ENCODE measurements at regions not wholly inside any gene's neighbourhood (a gene's known extent, or its start where the extent isn't known, plus 50 kb on each side); places are given as distances from the start of the nearest gene placed in this dataset.
A peak's percentile ranks its signal among the peaks of the same experiment; 100 is the strongest.
"Not testable (repeated sequence)": the region's sequence is repeated elsewhere in the genome, so short reads cannot be mapped to it uniquely, and the experiment has no call there.

DNA sequence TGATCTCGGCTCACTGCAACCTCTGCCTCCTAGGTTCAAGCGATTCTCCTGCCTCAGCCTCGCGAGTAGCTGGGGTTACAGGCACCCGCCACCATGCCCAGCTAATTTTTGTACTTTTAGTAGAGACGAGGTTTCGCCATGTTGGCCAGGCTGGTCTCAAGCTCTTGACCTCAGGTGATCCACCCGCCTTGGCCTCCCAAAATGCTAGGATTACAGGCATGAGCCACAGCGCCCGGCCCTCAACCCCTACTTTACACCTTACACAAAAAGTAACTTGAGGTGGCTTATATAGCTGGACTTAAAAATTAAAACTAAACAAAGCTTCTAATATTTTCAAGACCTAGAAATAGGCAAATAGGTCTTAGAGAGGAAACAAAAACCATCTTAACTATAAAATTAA is 524.0 kb upstream of the FAM174A start:
- not testable (repeated sequence) for H3K4me1 Mint-ChIP-seq; H3K27ac Mint-ChIP-seq; H3K36me3 Mint-ChIP-seq; DNase-seq; H3K9me3 Mint-ChIP-seq; H3K4me3 Mint-ChIP-seq; ATAC-seq (ENCODE audit: low read depth in 2 of 2); H3K27me3 Mint-ChIP-seq

DNA sequence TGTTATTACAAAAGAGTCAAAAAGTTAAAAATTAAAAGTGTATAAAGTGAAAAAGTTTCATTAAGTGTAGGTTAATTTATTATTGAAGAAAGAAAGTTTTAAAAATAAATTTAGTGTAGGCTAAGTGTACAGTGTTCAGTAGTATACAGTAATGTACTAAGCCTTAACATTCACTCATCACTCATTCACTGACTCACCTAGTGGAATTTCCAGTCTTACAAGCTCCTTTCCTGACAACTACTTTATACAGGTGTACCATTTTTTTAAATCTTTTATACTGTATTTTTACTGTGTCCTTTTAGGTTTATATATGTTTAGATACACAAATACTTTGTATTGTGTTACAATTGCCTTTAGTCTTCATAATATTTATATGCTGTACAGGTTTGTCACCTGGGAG is 530.2 kb upstream of the FAM174A start:
- DNase-seq (no peak), ATAC-seq (ENCODE audit: low read depth in 2 of 2) (no peak)
- no peaks in the 10 kb centered on the region for H3K4me1 Mint-ChIP-seq
- H3K4me3 Mint-ChIP-seq = no peak overlapping the region
- H3K36me3 Mint-ChIP-seq = no peaks in the 10 kb centered on the region
- peaks cover 2 to 5% (median 4%) of the 10 kb centered on the region in 7 donors for H3K9me3 Mint-ChIP-seq
- H3K27ac Mint-ChIP-seq = peak overlapping the region in 1 of 6 donors; percentile 32
- H3K27me3 Mint-ChIP-seq = no peaks in the 10 kb centered on the region

DNA sequence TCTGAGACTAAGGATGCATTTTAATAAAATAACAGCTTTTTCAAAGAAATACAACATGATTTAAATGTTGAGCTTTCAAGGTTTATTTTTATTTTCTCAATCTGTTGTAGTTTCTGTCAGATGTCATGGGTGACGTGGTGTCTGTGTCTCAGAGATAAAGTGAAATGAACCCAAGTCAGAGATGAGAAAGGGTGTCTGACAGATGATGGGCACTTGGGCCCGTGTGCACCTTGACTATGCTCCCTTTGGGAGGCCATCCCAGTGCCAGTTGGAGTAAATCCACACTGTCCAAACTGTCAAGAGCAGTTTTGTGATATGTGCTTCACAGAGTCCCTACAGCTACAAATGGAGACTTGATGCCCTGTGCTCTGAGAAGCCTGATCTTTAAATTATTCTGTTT is 536.9 kb upstream of the FAM174A start:
- DNase-seq (no peak), ATAC-seq (ENCODE audit: low read depth in 2 of 2) (no peak)
- H3K27me3 Mint-ChIP-seq = no peaks in the 10 kb centered on the region
- no peaks in the 10 kb centered on the region for H3K36me3 Mint-ChIP-seq
- no peak overlapping the region for H3K27ac Mint-ChIP-seq
- H3K9me3 Mint-ChIP-seq = peaks cover 0 to 3% (median 1%) of the 10 kb centered on the region in 7 donors
- no peaks in the 10 kb centered on the region for H3K4me1 Mint-ChIP-seq
- no peak overlapping the region for H3K4me3 Mint-ChIP-seq

DNA sequence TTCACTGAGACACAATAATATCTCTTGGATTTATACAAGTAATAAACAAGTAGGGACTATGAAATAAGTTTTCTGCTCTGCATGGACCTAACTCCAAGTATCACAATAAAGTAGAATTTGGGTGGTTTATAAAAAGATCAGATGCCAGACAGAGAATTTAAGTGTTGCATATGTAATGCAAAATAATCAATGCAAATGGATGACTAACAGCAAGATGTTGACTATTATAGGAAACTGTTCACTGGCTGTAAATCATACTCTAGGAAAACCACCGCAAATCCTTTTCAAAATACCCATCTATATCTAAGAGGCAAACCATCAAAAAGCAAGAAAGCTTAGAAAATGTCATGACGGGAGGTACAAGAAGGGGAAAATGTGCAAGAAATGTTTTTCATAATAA is 539.8 kb upstream of the FAM174A start:
- peaks cover 0 to 2% (median 1%) of the 10 kb centered on the region in 7 donors for H3K9me3 Mint-ChIP-seq

DNA sequence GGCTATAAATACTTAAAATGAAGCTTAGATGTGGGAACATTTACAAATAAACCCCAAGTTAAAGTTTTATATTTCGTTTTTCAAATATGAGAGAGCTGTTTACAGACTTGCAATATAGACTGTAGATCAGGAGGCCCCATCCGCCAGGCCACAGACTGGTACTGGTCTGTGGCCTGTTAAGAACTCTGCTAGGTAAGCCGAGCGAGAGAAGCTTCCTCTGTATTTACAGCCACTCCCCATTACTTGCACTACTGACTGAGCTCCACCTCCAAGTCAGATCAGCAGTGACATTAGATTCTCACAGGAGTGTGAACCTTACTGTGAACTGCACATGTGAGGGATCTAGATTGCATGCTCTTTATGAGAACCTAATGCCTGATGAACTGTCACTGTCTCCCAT is 561.4 kb upstream of the FAM174A start:
- Mint-ChIP-seq H3K36me3 (no peaks in the 10 kb centered on the region), H3K27ac (no peak overlapping the region), H3K9me3 (peaks cover 0 to 1% (median 0%) of the 10 kb centered on the region in 7 donors), H3K4me1 (no peaks in the 10 kb centered on the region), H3K4me3 (no peak overlapping the region), H3K27me3 (no peaks in the 10 kb centered on the region)
- no peak for DNase-seq
- ATAC-seq (ENCODE audit: low read depth in 2 of 2) = no peak

More for the DNA sequence above, 539.8 kb upstream of the FAM174A start:
- H3K27me3 Mint-ChIP-seq = no peaks in the 10 kb centered on the region
- no peak overlapping the region for H3K27ac Mint-ChIP-seq
- H3K4me1 Mint-ChIP-seq = no peaks in the 10 kb centered on the region
- H3K4me3 Mint-ChIP-seq = no peak overlapping the region
- DNase-seq = no peak
- H3K36me3 Mint-ChIP-seq = no peaks in the 10 kb centered on the region
- ATAC-seq (ENCODE audit: low read depth in 2 of 2) = no peak

DNA sequence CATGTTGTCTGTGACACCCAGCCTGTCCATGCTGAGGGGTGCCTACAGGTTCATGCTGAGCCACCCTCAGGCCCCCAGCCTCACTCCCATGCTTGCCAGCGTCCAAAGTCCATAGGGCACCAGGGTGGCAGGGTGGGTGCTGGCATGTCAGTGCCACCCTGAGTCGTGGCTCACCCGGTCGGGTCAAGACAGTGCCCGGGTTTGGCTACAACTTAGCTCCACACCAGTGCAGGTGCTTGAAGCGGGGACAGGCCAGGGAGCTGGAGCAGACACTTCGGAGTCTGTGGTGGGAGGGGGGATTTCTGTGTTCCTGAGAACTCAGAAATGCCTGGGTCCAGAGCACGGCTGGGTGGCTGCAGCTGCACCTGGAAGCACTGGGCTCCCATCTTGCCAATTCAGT is 579.2 kb upstream of the FAM174A start:
- Mint-ChIP-seq H3K9me3 (peaks cover 0 to 9% (median 0%) of the 10 kb centered on the region in 7 donors), H3K4me3 (no peak overlapping the region), H3K4me1 (no peaks in the 10 kb centered on the region), H3K27ac (no peak overlapping the region), H3K36me3 (no peaks in the 10 kb centered on the region), H3K27me3 (no peaks in the 10 kb centered on the region)
- ATAC-seq (ENCODE audit: low read depth in 2 of 2) (no peak), DNase-seq (no peak)

DNA sequence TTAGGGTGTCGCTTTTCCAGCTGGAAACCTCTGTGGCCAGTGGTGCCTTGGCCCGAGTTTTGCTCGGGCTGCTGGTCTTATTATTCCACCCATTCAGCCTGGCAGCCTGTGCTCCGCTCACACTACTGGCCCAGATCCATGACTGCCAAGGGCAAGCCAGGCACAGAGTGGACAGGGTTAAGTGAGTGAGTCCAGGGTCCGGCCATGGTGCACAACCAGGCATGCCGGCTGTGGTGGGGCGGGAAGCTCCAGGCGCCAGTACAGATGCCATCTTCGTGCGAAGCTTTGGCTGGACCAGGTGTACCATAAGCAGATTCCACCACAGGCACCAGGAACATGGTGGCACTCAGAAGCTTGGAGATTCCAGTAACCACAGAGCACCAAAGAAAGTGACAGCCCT is 580.2 kb upstream of the FAM174A start:
- Mint-ChIP-seq H3K27ac (no peak overlapping the region), H3K4me1 (no peaks in the 10 kb centered on the region), H3K36me3 (no peaks in the 10 kb centered on the region), H3K9me3 (peaks cover 0 to 4% (median 0%) of the 10 kb centered on the region in 7 donors), H3K27me3 (no peaks in the 10 kb centered on the region), H3K4me3 (no peak overlapping the region)
- ATAC-seq (ENCODE audit: low read depth in 2 of 2) (no peak), DNase-seq (no peak)

DNA sequence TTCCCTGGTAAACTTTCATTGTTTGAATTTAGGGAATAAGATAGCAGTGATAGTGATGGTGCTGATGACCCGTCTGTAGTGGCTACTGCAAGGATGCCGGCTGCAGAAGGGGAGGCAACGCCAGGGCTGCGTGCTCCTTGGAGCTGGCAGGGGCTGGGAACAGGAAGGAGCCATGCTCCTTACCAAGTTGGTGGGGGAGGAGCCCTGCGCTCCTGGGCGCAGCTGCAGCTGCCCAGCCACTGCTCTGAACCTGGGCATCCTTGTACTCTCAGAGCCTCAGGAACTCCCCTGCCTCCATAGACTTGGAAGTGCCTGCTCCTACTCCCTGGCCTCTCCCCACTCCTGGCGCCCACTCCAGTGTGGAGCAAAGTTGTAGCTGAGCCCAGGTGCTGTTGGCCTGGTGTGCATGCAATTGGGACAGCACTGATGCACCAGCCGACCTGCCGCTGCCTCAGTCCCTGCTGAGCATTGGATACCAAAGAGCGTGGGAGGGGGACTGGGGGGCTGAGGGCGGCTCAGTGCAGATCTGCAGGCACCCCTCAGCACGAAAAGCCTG is 585.1 kb upstream of the FAM174A start:
- DNase-seq = no peak
- H3K27ac Mint-ChIP-seq = no peak overlapping the region
- H3K4me1 Mint-ChIP-seq = no peaks in the 10 kb centered on the region
- H3K4me3 Mint-ChIP-seq = no peak overlapping the region
- no peak for ATAC-seq (ENCODE audit: low read depth in 2 of 2)
- peaks cover 0 to 4% (median 0%) of the 10 kb centered on the region in 7 donors for H3K9me3 Mint-ChIP-seq
- no peaks in the 10 kb centered on the region for H3K27me3 Mint-ChIP-seq
- H3K36me3 Mint-ChIP-seq = no peaks in the 10 kb centered on the region

DNA sequence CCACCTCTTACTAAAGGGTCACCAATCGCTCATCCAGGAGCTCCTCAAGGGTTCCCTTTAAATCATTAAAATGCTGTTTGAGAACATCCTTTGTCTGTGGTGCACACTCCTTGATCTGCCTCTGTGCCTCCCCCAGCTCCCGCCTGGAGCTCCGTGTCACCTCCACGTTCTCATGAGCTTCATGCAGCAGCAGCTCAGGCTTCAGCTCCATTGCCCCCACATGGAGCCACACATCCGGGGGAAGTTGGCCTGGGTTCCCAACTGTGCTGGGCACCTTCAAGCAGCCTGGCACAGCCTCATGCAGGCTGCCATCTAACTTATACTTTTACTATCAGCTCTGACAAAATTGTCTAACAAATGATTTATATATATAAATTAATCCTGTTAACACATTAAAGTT is 585.8 kb upstream of the FAM174A start:
- no peaks in the 10 kb centered on the region for H3K27me3 Mint-ChIP-seq
- peaks cover 0 to 4% (median 0%) of the 10 kb centered on the region in 7 donors for H3K9me3 Mint-ChIP-seq
- H3K27ac Mint-ChIP-seq = no peak overlapping the region
- H3K4me3 Mint-ChIP-seq = no peak overlapping the region
- DNase-seq (no peak), ATAC-seq (ENCODE audit: low read depth in 2 of 2) (no peak)
- H3K36me3 Mint-ChIP-seq = no peaks in the 10 kb centered on the region
- H3K4me1 Mint-ChIP-seq = no peaks in the 10 kb centered on the region

DNA sequence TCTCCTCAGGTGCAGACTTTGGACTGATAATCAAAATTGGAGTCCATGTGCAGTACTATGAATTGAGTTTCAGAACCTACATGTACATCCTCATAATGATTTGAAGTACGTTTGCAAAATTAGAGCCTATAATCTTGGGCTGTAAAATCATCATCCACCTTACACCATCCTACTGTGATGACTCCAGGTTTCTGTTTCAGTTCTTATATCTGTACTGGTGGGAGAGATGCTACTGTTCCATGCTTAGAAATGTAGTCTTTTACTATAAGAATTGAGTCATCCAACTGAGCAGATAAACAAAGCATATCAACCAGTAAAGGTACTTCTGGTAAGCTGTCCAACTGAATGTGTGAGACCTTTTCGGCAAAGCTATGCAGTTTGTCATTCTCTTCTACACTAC is 586.3 kb upstream of the FAM174A start:
- Mint-ChIP-seq H3K4me3 (no peak overlapping the region), H3K4me1 (no peaks in the 10 kb centered on the region), H3K27ac (no peak overlapping the region), H3K9me3 (peaks cover 0 to 4% (median 0%) of the 10 kb centered on the region in 7 donors), H3K36me3 (no peaks in the 10 kb centered on the region), H3K27me3 (no peaks in the 10 kb centered on the region)
- DNase-seq = no peak
- no peak for ATAC-seq (ENCODE audit: low read depth in 2 of 2)

DNA sequence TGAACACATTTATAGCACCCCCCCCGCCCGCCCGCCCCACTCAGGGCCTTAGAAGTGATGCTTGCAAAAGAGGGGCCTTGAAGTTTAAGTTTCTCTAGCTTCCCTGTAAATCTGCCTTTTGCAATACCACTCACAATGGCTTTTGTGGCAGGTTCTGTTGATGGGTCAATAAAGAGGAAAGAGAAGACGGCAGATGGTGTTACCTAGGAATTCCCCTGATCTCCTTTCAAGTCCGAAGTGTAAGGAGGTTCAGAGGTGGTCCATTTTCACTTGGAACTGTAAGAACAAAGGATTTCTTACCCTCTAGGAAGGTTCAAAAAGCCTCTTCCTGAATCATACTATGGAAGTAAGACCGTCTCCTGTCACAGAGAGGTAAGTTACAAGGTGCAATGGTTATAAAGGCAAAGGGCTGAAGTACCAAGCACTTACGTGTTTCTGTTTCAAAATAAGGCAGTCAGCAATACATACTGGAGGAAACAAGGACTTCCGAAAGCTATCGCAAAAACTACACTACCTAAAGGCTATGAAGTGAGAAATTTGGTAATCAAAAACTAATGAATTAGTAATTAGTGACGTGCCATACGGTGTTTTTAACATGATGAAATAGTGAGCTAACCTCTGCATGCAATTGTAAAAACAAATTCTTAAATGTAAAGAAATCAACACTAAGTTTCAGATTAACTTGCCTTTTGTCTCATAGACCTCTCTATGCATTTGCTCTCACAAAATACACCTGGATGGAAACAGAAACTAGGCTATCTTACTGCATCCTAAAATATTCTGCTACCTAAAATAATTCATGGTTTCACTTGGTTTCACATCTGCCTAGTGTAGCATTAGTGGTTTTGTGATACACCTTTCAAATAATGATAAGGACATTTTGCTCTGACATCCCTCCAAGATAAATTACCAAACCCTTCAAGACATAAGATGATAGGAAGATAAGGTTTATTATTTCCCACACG is 589.4 kb upstream of the FAM174A start:
- DNase-seq = no peak
- no peak overlapping the region for H3K27ac Mint-ChIP-seq
- H3K27me3 Mint-ChIP-seq = no peaks in the 10 kb centered on the region
- H3K4me1 Mint-ChIP-seq = no peaks in the 10 kb centered on the region
- H3K36me3 Mint-ChIP-seq = no peaks in the 10 kb centered on the region
- H3K4me3 Mint-ChIP-seq = no peak overlapping the region
- ATAC-seq (ENCODE audit: low read depth in 2 of 2) = no peak
- peaks cover 0 to 2% (median 0%) of the 10 kb centered on the region in 7 donors for H3K9me3 Mint-ChIP-seq

DNA sequence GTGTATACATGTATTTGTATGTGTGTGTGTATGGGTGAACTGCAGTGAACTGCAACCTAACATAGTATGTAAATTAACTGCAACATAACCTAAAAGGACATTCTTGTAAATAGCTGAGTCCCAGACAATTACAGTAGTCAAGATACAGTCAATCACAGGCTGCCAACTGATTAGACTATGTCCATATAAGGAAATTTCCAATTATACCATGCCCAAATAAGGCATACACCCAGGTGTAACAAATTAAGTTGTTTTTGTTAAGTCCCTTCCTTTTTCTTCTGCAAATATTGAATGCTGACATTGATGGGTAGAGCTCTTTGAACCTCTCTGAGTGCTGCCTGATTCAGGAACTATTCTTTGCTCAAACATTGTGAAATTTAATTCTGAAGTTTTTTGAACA is 594.6 kb upstream of the FAM174A start:
- H3K27me3 Mint-ChIP-seq = no peaks in the 10 kb centered on the region
- no peak overlapping the region for H3K27ac Mint-ChIP-seq
- no peaks in the 10 kb centered on the region for H3K4me1 Mint-ChIP-seq
- no peak overlapping the region for H3K4me3 Mint-ChIP-seq
- ATAC-seq (ENCODE audit: low read depth in 2 of 2) = no peak
- no peaks in the 10 kb centered on the region for H3K36me3 Mint-ChIP-seq
- H3K9me3 Mint-ChIP-seq = peaks cover 0 to 3% (median 0%) of the 10 kb centered on the region in 7 donors
- DNase-seq = no peak

DNA sequence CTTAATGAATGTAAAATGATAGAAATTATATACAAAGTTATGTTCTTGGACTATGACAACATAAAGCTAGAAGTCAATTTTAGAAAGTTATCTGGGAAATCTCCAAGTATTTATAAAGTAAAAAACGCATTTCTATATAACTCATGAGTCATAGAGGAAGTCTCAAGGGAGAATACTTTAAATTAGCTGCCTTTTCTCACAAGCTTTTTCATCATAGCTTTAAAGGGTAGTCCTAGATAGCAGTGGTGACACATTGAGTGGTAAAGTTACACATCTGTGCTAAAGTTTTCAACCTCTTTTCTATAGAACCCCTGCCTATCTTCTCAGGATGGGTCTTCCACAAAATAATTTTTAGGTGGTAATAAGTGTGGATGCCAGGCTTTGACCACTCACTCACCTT is 598.3 kb upstream of the FAM174A start:
- H3K9me3 Mint-ChIP-seq = peaks cover 0 to 3% (median 0%) of the 10 kb centered on the region in 7 donors
- DNase-seq = no peak
- H3K36me3 Mint-ChIP-seq = no peaks in the 10 kb centered on the region
- H3K4me3 Mint-ChIP-seq = no peak overlapping the region
- H3K27me3 Mint-ChIP-seq = no peaks in the 10 kb centered on the region
- H3K27ac Mint-ChIP-seq = no peak overlapping the region
- no peak for ATAC-seq (ENCODE audit: low read depth in 2 of 2)
- no peaks in the 10 kb centered on the region for H3K4me1 Mint-ChIP-seq

DNA sequence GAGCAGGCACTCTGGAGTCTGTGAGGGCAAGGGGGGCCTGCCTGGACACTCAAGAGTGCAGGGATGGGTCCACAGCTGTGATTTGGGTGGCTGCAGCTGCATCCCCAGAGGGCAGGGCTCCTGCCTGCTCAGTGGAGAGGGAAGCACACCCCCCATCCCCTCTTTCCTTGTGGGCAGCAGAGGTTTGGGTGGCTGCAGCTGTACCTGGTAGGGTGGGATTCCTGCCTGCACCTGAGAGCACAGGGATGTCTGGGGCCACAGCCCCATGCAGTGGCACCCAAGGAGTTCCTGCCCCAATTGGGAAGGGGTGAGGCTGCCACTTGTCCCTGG is 605.4 kb upstream of the FAM174A start:
- Mint-ChIP-seq H3K4me1 (no peaks in the 10 kb centered on the region), H3K9me3 (peaks cover 0 to 4% (median 0%) of the 10 kb centered on the region in 7 donors), H3K36me3 (no peaks in the 10 kb centered on the region), H3K27me3 (no peaks in the 10 kb centered on the region), H3K4me3 (no peak overlapping the region), H3K27ac (no peak overlapping the region)
- ATAC-seq (ENCODE audit: low read depth in 2 of 2) = no peak
- no peak for DNase-seq

Measured in naive B cell (primary cell).